HCT116 (cell line): ENCODE measurements at regions not wholly inside any gene's neighbourhood (a gene's known extent, or its start where the extent isn't known, plus 50 kb on each side); places are given as distances from the start of the nearest gene placed in this dataset.

ENCODE experiments used
- CTCF ChIP-seq, 3 experiments: fragments of 200-600 bp in 1 of 3; sonication (generic) in 1 of 3; IDR thresholded peaks in 2 of 3; conservative IDR thresholded peaks in 1 of 3; 2 replicates each; pipeline ENCODE4 v1.5.1; 2012 to 2017; ENCODE audit warnings: low read depth in 2 of 3, low read length in 2 of 3, antibody characterized with exemption in 1 of 3, borderline replicate concordance in 1 of 3, control low read depth in 1 of 3, mild to moderate bottlenecking in 1 of 3, mixed read lengths in 1 of 3, mixed run types in 1 of 3, moderate library complexity in 1 of 3; ENCODE audit not compliant: insufficient read depth in 1 of 3
- EZH2 ChIP-seq: fragments of 200-600 bp; sonication (generic); IDR thresholded peaks from 2 replicates; pipeline ENCODE4 v1.6.1; 2017; ENCODE audit warnings: antibody characterized with exemption, mixed run types
- POLR2A ChIP-seq: IDR thresholded peaks from 2 replicates; pipeline ENCODE4 v1.7.0; 2011; ENCODE audit warnings: borderline replicate concordance; ENCODE audit not compliant: insufficient read depth, insufficient read length; ENCODE audit errors: extremely low read depth
- TCF7L2 ChIP-seq: IDR thresholded peaks from 2 replicates; pipeline ENCODE4 v1.7.0; 2011; ENCODE audit warnings: borderline replicate concordance, inconsistent platforms; ENCODE audit not compliant: insufficient read depth, insufficient read length; ENCODE audit errors: extremely low read depth
- YY1 ChIP-seq: IDR thresholded peaks from 2 replicates; pipeline ENCODE4 v1.6.1; 2011; ENCODE audit warnings: low read length, low read depth, moderate library complexity, mild to moderate bottlenecking; ENCODE audit not compliant: insufficient replicate concordance; ENCODE audit errors: extremely low read depth

- TF ChIP-seq POLR2A (no peak), CTCF (IDR thresholded peaks at IDR 0.05 in 2 of 3, conservative IDR thresholded peaks at IDR 0.05 in 1 of 3; ENCODE audit: borderline replicate concordance in 1 of 3, insufficient read depth in 1 of 3, low read depth in 2 of 3, low read length in 2 of 3) (no peak), YY1 (no peak), TCF7L2 (no peak), EZH2 (no peak)
These were observed 203.2 kb downstream of the TLR4 start for GRCh38 chr9:117907420-117907819.
